GM19372 (cell line): ENCODE measurements at regions not wholly inside any gene's neighbourhood (a gene's known extent, or its start where the extent isn't known, plus 50 kb on each side); places are given as distances from the start of the nearest gene placed in this dataset.

Source experiments
- ATAC-seq: cut with Tn5 transposase; IDR thresholded peaks from one replicate; pipeline ENCODE4 v1.9.1; 2021; ENCODE audit warnings: mild to moderate bottlenecking, low read depth, moderate library complexity; ENCODE audit not compliant: unreplicated experiment

GRCh38 chr19:31223740-31224534 is 125.3 kb downstream of the TSHZ3 start:
- ATAC-seq = no peak

- ATAC-seq = no peak
Measured at GRCh38 chr19:31220540-31220939, 128.7 kb downstream of the TSHZ3 start.

DNA sequence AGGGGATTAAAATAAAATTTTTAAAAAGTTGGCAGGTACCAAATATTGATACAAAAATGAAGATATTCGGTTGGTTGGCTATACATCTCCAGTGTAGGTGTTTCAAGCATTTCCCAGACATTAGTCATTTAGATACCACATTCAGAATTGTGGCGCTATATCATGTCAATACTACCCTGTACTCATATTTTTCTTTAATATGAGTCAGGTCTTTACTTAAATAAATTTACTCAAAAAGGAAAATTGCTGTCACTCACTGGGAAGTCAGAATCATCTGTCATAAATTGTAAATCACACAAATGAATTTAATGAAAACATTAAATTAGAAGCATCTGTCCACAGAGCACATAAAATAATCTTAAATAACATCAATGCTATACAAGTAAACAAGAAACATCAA is 134.2 kb downstream of the TSHZ3 start:
- no peak for ATAC-seq

DNA sequence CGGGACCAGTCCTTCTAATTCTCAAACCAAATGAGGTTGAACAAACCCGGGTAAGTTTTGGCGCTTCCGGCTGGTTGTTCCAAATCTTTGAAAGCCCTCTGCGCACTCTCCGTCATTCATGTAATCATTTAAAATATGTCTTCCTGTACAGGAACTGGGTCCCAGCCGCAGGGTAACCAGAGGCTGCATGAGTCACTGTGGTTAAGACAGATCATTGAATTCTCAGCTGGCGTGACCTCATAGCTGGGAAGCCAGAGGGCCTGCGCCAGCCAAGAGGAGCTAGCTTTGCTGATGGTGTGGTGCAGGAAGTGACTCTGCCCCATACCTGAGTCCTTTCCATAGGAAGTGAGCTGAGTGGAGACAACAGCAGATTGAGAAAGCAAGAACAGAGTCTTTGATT is 135.2 kb downstream of the TSHZ3 start:
- no peak for ATAC-seq

DNA sequence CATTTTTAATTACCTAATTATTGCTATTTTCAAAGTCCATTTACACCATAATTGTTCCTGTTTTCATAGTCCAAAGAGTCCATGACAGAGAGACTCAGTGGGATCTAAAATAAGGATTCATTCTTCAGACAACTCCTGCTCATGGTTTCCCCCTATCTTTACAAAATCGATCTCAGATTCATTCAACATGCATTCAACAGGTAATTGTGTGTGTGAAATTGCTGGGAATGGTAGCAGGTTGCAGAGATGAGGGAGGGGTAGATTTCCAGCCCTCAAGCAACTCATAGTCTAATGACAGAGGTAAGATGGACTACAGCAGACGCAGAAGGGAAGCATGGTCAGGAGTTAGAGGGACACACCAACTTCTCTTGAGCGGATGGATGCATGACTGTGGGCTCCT is 138.1 kb downstream of the TSHZ3 start:
- no peak for ATAC-seq

GRCh38 chr19:31205887-31206518 is 143.2 kb downstream of the TSHZ3 start:
- no peak for ATAC-seq

- no peak for ATAC-seq
Measured at GRCh38 chr19:31204115-31204514, 145.1 kb downstream of the TSHZ3 start.

DNA sequence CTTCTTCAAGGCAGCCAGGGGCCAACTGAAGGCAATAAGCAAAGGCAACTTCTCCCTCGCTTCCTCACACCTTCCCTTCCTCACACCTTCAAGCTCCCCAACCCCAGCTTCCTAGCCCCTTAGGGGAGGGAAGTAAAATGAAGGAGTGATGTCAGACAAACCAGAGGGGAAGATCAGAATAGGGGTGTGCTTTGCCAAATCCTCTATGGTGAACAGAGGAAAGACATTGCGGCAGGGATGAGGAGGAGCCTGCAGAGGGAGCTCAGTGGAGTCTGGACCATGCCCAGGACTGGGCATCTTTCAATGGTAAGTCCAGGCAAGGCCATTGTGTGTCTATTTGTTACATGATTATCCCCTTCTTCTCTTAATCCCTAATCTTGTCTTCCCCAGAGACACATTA is 164.0 kb downstream of the TSHZ3 start:
- no peak for ATAC-seq

GRCh38 chr19:31181535-31181934 is 167.7 kb downstream of the TSHZ3 start:
- no peak for ATAC-seq

GRCh38 chr19:31180907-31181306 is 168.3 kb downstream of the TSHZ3 start:
- no peak for ATAC-seq

DNA sequence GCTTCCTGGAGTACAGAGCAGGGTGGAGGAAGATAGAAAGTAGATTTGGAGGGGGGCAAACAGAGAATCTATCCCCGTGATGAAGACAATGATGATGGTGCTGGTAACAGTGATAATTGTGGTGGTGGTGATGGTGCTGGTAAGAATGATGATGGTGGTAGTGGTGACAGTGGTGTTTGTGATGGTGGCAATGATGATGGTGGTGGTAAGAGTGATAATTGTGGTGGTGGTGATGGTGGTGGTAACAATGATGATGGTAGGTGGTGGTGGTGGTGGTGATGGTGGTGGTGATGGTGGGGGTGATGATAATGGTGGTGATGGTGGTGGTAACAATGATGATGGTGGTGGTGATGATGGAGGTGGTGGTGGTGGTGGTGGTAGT is 169.8 kb downstream of the TSHZ3 start:
- ATAC-seq = no peak

DNA sequence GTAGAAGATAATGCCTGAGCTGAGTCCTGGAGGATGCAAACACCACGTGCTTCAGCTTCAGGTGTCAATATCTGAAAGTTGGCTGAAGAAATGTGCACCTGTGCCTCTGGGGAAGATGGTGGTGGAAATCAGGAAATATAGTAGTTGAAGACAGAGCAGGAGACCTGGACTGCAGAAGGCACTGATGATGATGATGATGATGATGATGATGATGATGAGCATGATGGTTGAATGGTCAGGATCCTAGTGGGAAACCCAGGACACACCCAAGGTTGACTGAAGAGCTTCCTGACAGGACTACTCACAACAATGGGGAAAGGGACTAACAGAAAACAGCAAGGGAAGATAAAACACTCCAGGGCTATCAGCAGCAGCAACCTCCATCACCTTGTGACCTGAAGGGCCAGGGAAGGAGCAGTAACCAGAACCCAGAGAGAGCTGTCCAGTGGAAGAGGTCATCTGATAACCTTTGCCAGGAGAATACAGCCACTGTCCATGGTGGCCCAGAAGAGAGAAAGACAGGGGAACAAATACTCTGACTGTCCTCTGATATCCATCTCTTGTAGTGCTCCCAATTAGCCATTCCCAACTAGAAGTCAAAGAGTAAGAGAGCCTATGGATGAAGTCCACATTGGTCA is 170.3 kb downstream of the TSHZ3 start:
- ATAC-seq = no peak

DNA sequence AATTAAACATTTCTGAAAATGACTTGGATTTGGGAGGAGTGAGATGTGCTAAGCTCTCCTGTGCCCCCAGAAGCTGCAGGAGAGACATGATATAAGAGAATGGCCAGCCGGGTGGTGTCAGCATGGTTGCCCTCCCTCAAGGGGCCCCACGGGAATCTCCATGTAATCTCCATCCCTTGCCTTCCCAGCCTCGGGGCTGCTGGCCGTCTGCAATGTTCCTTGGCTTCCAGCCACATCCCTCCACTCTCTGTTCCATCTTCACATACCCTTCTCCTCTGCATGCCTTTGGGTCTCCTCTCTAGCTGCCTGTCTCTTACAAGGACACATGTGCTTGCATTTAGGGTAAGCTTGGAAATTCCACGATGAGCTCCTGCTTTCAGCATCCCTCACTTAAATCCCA is 172.0 kb downstream of the TSHZ3 start:
- no peak for ATAC-seq

DNA sequence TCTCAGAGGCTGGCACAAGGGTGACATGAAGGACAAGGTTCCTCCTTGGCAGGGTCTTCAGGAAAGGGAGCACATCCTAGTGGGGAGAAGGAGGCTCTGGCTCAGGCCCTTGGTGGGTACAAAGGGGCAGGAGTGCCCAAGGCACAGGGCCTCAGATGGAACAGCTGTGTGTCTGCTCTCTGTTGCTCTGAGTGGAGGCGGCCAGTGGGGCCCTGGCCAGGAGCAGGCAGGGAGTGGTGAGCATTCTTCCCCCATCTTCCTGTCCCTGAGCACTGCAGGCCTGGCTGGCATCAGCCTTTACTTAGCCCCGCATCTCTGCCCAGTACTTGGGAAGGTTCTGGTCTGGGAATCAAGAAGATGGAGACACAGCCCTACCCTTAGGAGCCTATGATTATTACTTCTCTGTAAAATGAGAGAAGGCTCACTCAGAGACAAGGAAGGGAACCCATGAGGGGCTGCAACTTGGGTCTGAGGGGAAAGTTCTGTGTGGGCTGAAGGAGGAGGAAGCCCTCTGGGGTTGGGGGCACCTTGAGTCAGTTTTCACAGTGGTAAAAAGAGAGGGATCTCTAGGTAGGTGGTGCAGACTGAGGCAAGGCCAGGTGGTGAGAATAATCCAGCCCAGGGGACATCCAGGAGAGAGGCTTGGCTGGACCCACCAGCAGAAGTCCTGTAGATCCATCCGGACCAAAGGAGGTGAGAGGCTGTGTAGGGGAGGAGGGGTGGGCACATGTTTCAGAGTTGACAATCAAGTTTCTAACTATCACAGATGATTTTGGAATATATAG is 173.5 kb downstream of the TSHZ3 start:
- ATAC-seq = no peak

DNA sequence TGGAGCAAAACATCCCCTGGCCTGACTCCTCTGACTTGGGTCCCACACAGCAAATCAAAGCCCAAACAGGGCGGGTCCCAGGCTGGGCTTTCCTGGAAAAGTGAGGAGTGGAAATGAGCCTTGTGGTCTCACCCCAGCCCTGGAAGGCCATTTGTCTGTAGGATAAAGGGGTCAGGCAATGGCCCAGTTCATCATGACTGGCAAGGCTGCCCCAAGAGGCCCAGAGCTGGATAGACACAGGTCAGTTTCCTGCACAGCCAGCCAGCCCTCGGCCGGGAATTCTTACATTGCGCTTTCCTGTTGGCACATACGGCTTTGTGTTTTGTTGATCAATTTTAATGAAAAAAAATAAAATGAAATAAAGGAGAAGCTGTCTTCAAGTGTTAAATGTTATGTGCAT is 174.3 kb downstream of the TSHZ3 start:
- no peak for ATAC-seq

DNA sequence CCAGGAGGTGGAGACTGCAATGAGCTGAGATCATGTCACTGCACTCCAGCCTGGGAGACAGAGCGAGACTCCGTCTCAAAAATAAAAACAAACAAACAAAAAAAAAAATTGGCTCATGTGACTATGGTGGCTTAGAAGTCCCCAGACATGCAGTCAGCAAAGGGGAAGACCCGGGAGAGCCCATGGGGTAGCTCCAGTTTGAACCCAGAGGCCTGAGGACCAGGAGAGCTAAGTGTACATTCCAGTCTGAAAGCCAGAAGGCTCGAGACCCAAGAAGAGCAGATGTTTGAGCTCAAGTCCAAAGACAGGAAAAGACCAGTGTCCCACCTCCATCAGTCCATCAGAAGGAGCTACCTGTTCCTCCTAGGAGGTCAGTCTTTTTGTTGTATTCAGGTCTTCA is 175.2 kb downstream of the TSHZ3 start:
- ATAC-seq = no peak

DNA sequence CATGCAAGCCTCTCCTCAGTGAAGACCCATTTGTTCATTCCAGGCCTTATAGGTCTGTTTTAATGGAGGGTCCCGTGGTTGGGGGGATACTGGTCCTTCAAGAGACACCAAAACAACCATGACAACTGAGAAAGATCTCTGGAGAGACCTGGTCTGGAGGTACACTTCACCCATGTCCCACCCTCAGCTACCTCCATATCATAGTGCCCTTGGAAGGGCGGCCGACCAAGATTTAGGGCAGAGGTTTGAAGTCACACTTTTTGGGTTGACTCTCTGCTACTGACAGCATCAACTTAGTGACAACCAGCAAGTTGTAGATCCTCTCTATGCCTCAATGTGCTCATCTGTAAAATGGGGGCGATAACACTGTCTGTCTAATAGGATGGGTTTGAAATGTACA is 177.3 kb downstream of the TSHZ3 start:
- ATAC-seq = no peak

- ATAC-seq = no peak
Measured at GRCh38 chr19:31170046-31170445, 179.2 kb downstream of the TSHZ3 start.

GRCh38 chr19:31168106-31168625 is 181.1 kb downstream of the TSHZ3 start:
- ATAC-seq = no peak

DNA sequence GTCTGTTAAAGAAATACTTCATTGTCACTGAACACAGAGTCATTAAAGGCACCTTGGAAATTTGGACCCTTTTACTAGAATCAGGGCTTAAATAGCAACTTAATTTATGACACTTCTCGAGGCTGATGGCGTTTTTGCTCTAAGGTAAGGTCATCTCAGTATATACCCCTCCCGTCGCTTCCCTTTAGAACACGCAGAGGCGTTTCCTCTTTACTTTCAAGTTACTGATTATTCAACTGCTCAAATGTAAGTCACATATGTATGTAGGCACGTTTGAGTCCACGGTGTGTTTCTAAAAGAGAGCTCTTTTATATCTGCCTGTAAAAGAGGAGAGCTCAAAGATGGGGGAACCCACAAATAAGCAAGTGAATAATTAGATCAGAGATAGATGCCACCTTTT is 181.5 kb downstream of the TSHZ3 start:
- ATAC-seq = no peak

- ATAC-seq = no peak
Measured at GRCh38 chr19:31166206-31166605, 183.0 kb downstream of the TSHZ3 start.
